GM23248 (cell line): ENCODE measurements at regions not wholly inside any gene's neighbourhood (a gene's known extent, or its start where the extent isn't known, plus 50 kb on each side); places are given as distances from the start of the nearest gene placed in this dataset.

Source experiments
- EZH2 ChIP-seq: fragments of 200-600 bp; sonication (generic); IDR thresholded peaks from 2 replicates; pipeline ENCODE4 v1.6.1; 2018; ENCODE audit warnings: antibody characterized with exemption, mild to moderate bottlenecking; ENCODE audit not compliant: insufficient read depth, poor library complexity, severe bottlenecking
- EZH2phosphoT487 ChIP-seq: fragments of 200-600 bp; sonication (generic); IDR thresholded peaks from 2 replicates; pipeline ENCODE4 v1.6.1; 2018; ENCODE audit warnings: antibody characterized with exemption, moderate library complexity, mild to moderate bottlenecking, low read depth; ENCODE audit not compliant: insufficient read depth

GRCh38 chr3:171514466-171514865, 54.3 kb upstream of the TNIK start:
- no peak for TF ChIP-seq EZH2
- no peak for TF ChIP-seq EZH2phosphoT487
